ENCODE measurements at regions not wholly inside any gene's neighbourhood (a gene's known extent, or its start where the extent isn't known, plus 50 kb on each side); places are given as distances from the start of the nearest gene placed in this dataset.

GRCh38 chr11:36807871-36808270 is 209.8 kb upstream of the RAG2 start:
- 1% methylated on average over 4 of the region's 4 CpGs for WGBS (ENCODE audit: insufficient coverage, insufficient replicate concordance, low lambda C conversion rate, missing lambda C conversion rate)
- Histone ChIP-seq H2AFZ (ENCODE audit: control insufficient read depth, low read depth, low read length) (no peak overlapping the region), H3K4me1 (ENCODE audit: control insufficient read depth, insufficient read depth, low read length) (no peaks in the 10 kb centered on the region), H3K27ac (ENCODE audit: control insufficient read depth, insufficient read depth) (no peak overlapping the region), H3K79me2 (ENCODE audit: control insufficient read depth, insufficient read depth, low read length) (no peaks in the 10 kb centered on the region), H4K20me1 (ENCODE audit: control insufficient read depth, insufficient read depth) (no peaks in the 10 kb centered on the region), H3K36me3 (ENCODE audit: control insufficient read depth in 2 of 2, insufficient read depth in 2 of 2, low read length in 1 of 2) (no peaks in the 10 kb centered on the region), H3K4me2 (ENCODE audit: control insufficient read depth, insufficient read depth) (no peak overlapping the region), H3K9me3 (replicated peaks; ENCODE audit: control insufficient read depth, insufficient read depth, low read length) (no peaks in the 10 kb centered on the region), H3K9ac (ENCODE audit: control insufficient read depth, insufficient read depth, low read length) (no peak overlapping the region), H3K4me3 (no peak overlapping the region), H3K27me3 (replicated peaks in 1 of 2; ENCODE audit: control insufficient read depth in 2 of 2, insufficient read depth in 2 of 2, low read length in 1 of 2) (no peaks in the 10 kb centered on the region)
- in situ Hi-C loops (cut with MboI) (no loop called here), intact Hi-C loops (cut with micrococcal nuclease; ENCODE audit: unreplicated experiment) (no loop called here)
- no TSS peak for BruUV-seq (replicated peaks)
- ChIA-PET POLR2A (no interaction called here), RAD21 (ENCODE audit: unreplicated experiment) (no interaction called here), SMC1A (ENCODE audit: uncharacterized antibody, unreplicated experiment) (no interaction called here), CTCF (interaction anchor here (0.8 kb wide), 1 partner anchor 11 kb away, joined by 3 read pairs; no protein-coding TSS in a partner anchor)
- FAIRE-seq (no peak), DNase-seq (ENCODE audit: low read depth, low spot score) (no peak), ATAC-seq (no peak)
- TF ChIP-seq YY1 (IDR thresholded peaks at IDR 0.05; ENCODE audit: low read depth, low read length) (no peak), MEF2A (IDR thresholded peaks at IDR 0.05; ENCODE audit: insufficient read depth, low read depth, low read length) (no peak), CHD1 (IDR thresholded peaks at IDR 0.05; ENCODE audit: low read depth, low read length) (no peak), JUND (IDR thresholded peaks at IDR 0.05; ENCODE audit: low read depth, low read length) (no peak), ZZZ3 (IDR thresholded peaks at IDR 0.05; ENCODE audit: control insufficient read depth, insufficient read length, low read depth) (no peak), HSF1 (IDR thresholded peaks at IDR 0.05; ENCODE audit: low read depth, low read length) (no peak), MYB (IDR thresholded peaks at IDR 0.05; ENCODE audit: borderline replicate concordance, low read depth, low read length) (no peak), MLLT1 (IDR thresholded peaks at IDR 0.05) (no peak), MXI1 (IDR thresholded peaks at IDR 0.05; ENCODE audit: low read depth, low read length) (no peak), HDAC2 (IDR thresholded peaks at IDR 0.05) (no peak), CHD2 (IDR thresholded peaks at IDR 0.05; ENCODE audit: borderline replicate concordance, low read depth, low read length) (no peak), TARDBP (IDR thresholded peaks at IDR 0.05; ENCODE audit: borderline replicate concordance) (no peak), CTCF (IDR thresholded peaks at IDR 0.05 in 2 of 3, conservative IDR thresholded peaks at IDR 0.05 in 1 of 3; ENCODE audit: control insufficient read depth in 2 of 3, extremely low read depth in 1 of 3, insufficient read depth in 1 of 3, low read depth in 3 of 3, low read length in 3 of 3) (no peak), ETV6 (conservative IDR thresholded peaks at IDR 0.05 in 1 of 2, IDR thresholded peaks at IDR 0.05 in 1 of 2; ENCODE audit: borderline replicate concordance in 1 of 2, low read depth in 1 of 2) (no peak), NFXL1 (IDR thresholded peaks at IDR 0.05; ENCODE audit: borderline replicate concordance) (no peak)
- TF ChIP-seq, protein P1, sequence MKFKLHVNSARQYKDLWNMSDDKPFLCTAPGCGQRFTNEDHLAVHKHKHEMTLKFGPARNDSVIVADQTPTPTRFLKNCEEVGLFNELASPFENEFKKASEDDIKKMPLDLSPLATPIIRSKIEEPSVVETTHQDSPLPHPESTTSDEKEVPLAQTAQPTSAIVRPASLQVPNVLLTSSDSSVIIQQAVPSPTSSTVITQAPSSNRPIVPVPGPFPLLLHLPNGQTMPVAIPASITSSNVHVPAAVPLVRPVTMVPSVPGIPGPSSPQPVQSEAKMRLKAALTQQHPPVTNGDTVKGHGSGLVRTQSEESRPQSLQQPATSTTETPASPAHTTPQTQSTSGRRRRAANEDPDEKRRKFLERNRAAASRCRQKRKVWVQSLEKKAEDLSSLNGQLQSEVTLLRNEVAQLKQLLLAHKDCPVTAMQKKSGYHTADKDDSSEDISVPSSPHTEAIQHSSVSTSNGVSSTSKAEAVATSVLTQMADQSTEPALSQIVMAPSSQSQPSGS (IDR thresholded peaks at IDR 0.05; ENCODE audit: low read length) = no peak
- TF ChIP-seq, protein P2, sequence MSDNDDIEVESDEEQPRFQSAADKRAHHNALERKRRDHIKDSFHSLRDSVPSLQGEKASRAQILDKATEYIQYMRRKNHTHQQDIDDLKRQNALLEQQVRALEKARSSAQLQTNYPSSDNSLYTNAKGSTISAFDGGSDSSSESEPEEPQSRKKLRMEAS (IDR thresholded peaks at IDR 0.05; ENCODE audit: low read depth, low read length) = no peak
- TF ChIP-seq, protein P3, sequence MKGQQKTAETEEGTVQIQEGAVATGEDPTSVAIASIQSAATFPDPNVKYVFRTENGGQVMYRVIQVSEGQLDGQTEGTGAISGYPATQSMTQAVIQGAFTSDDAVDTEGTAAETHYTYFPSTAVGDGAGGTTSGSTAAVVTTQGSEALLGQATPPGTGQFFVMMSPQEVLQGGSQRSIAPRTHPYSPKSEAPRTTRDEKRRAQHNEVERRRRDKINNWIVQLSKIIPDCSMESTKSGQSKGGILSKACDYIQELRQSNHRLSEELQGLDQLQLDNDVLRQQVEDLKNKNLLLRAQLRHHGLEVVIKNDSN (IDR thresholded peaks at IDR 0.05; ENCODE audit: borderline replicate concordance, extremely low read length, insufficient read depth, low read depth, low read length) = no peak

Measured in GM12878 (cell line).